ENCODE measurements at regions not wholly inside any gene's neighbourhood (a gene's known extent, or its start where the extent isn't known, plus 50 kb on each side); places are given as distances from the start of the nearest gene placed in this dataset.

- FAIRE-seq (no peak), DNase-seq (ENCODE audit: low read depth in 1 of 2, low spot score in 2 of 2) (no peak)
- Histone ChIP-seq H3K23me2 (ENCODE audit: low read depth, low read length) (no peaks in the 10 kb centered on the region), H4K20me1 (replicated peaks in 1 of 2; ENCODE audit: control insufficient read depth in 1 of 2, insufficient read depth in 2 of 2, low read length in 2 of 2) (no peaks in the 10 kb centered on the region), H3K4me1 (replicated peaks in 1 of 4; ENCODE audit: control insufficient read depth in 3 of 4, insufficient read depth in 4 of 4, low read length in 3 of 4) (no peaks in the 10 kb centered on the region), H2BK5ac (ENCODE audit: low read depth, low read length) (no peak overlapping the region), H3K23ac (ENCODE audit: insufficient read length) (no peak overlapping the region), H2BK15ac (ENCODE audit: low read length) (no peak overlapping the region), H3K79me1 (ENCODE audit: low read depth, low read length) (no peaks in the 10 kb centered on the region), H2AFZ (ENCODE audit: low read length) (0 out of 2 replicates have a peak overlapping the region, but pooled peaks have one; percentile 0), H3K9ac (replicated peaks in 1 of 4; ENCODE audit: extremely low read depth in 1 of 4, low read depth in 3 of 4, low read length in 3 of 4) (no peak overlapping the region), H4K5ac (ENCODE audit: insufficient read length, low read depth, low read length) (no peak overlapping the region), H3K4ac (replicated peaks; ENCODE audit: insufficient read length, low read depth, low read length) (no peak overlapping the region), H3K36me3 (ENCODE audit: control insufficient read depth in 2 of 4, insufficient read depth in 4 of 4, low read length in 3 of 4) (no peaks in the 10 kb centered on the region), H3K18ac (ENCODE audit: extremely low read depth, low read length) (no peak overlapping the region), H3K27me3 (replicated peaks in 1 of 4; ENCODE audit: control insufficient read depth in 3 of 4, extremely low read depth in 1 of 4, insufficient read depth in 3 of 4, low read length in 3 of 4) (no peaks in the 10 kb centered on the region; a peak in 1 of 7 replicates), H4K91ac (replicated peaks; ENCODE audit: insufficient read length, low read length) (no peak overlapping the region), H3K56ac (replicated peaks; ENCODE audit: insufficient read length, low read depth, low read length) (no peak overlapping the region), H3K4me3 (ENCODE audit: extremely low read depth in 1 of 4, insufficient read depth in 2 of 4, low read depth in 3 of 4, low read length in 4 of 4) (no peak overlapping the region), H3K4me2 (ENCODE audit: insufficient read depth in 1 of 2, low read depth in 2 of 2, low read length in 2 of 2) (no peak overlapping the region), H4K8ac (ENCODE audit: extremely low read depth, insufficient read depth, low read length) (no peak overlapping the region), H2BK120ac (replicated peaks; ENCODE audit: low read depth, low read length) (no peak overlapping the region), H2AK5ac (ENCODE audit: low read depth, low read length) (no peak overlapping the region), H3K79me2 (ENCODE audit: control insufficient read depth in 1 of 2, insufficient read depth in 2 of 2, low read length in 2 of 2) (no peaks in the 10 kb centered on the region), H3K27ac (ENCODE audit: low read depth, low read length) (no peak overlapping the region), H3K9me3 (ENCODE audit: insufficient read depth in 2 of 2, low read depth in 1 of 2, low read length in 1 of 2) (no peaks in the 10 kb centered on the region), H2BK20ac (ENCODE audit: low read length) (no peak overlapping the region), H3K14ac (ENCODE audit: insufficient read length) (no peak overlapping the region), H2BK12ac (ENCODE audit: low read depth, low read length) (no peak overlapping the region)
- CTCF ChIA-PET (ENCODE audit: partially characterized antibody) = interaction anchor here (1.6 kb wide), 1 partner anchor 465 kb away, joined by 3 read pairs; no protein-coding TSS in a partner anchor
- 83% methylated on average over 1 of the region's 1 CpG; no CpG with 5 or more reads in 1 of the 2 experiments for WGBS, 2 experiments (ENCODE audit: extremely low coverage in 1 of 2, insufficient coverage in 1 of 2, insufficient read length in 1 of 2, insufficient replicate concordance in 2 of 2, low coverage in 1 of 2, low lambda C conversion rate in 2 of 2, missing lambda C conversion rate in 1 of 2)
- POLR2A ChIA-PET (ENCODE audit: partially characterized antibody) = no interaction called here
- TF ChIP-seq KDM4A (IDR thresholded peaks at IDR 0.05; ENCODE audit: low read depth, low read length, severe bottlenecking) (no peak), SAP30 (IDR thresholded peaks at IDR 0.05; ENCODE audit: insufficient read depth, insufficient replicate concordance, low read length) (no peak), CREB1 (IDR thresholded peaks at IDR 0.05) (no peak), MAX (IDR thresholded peaks at IDR 0.05) (no peak), CBX5 (IDR thresholded peaks at IDR 0.05; ENCODE audit: low read depth, low read length) (no peak), TCF12 (IDR thresholded peaks at IDR 0.05; ENCODE audit: low read depth, low read length) (no peak), EP300 (IDR thresholded peaks at IDR 0.05; ENCODE audit: borderline replicate concordance in 1 of 2, low read depth in 2 of 2, low read length in 2 of 2) (no peak), CBX8 (IDR thresholded peaks at IDR 0.05; ENCODE audit: borderline replicate concordance, low read depth, low read length) (no peak), SP2 (IDR thresholded peaks at IDR 0.05; ENCODE audit: low read length) (no peak), SRF (IDR thresholded peaks at IDR 0.05; ENCODE audit: low read depth, low read length) (no peak), TBP (IDR thresholded peaks at IDR 0.05; ENCODE audit: low read depth, low read length) (no peak), BCL11A (IDR thresholded peaks at IDR 0.05; ENCODE audit: low read depth in 2 of 2, low read length in 2 of 2) (no peak), SP1 (IDR thresholded peaks at IDR 0.05; ENCODE audit: low read depth, low read length) (no peak), ATF3 (IDR thresholded peaks at IDR 0.05; ENCODE audit: insufficient read depth, low read depth, low read length) (no peak), YY1 (IDR thresholded peaks at IDR 0.05; ENCODE audit: low read depth, low read length) (no peak)
These were observed 570.8 kb downstream of the CCDC85A start for GRCh38 chr2:56754627-56755026.

Data from H1 (cell line).